SK-N-SH (cell line): ENCODE measurements at regions not wholly inside any gene's neighbourhood (a gene's known extent, or its start where the extent isn't known, plus 50 kb on each side); places are given as distances from the start of the nearest gene placed in this dataset.

Experiments
- USF1 ChIP-seq: IDR thresholded peaks from 2 replicates; pipeline ENCODE4 v1.4.0; 2012; ENCODE audit warnings: low read depth, borderline replicate concordance
- TF ChIP-seq, protein P1 (sequence below): fragments of 200-600 bp; sonication (generic); IDR thresholded peaks from 2 replicates; pipeline ENCODE4 v1.6.1; 2017; ENCODE audit warnings: antibody characterized with exemption, mild to moderate bottlenecking, moderate library complexity

DNA sequence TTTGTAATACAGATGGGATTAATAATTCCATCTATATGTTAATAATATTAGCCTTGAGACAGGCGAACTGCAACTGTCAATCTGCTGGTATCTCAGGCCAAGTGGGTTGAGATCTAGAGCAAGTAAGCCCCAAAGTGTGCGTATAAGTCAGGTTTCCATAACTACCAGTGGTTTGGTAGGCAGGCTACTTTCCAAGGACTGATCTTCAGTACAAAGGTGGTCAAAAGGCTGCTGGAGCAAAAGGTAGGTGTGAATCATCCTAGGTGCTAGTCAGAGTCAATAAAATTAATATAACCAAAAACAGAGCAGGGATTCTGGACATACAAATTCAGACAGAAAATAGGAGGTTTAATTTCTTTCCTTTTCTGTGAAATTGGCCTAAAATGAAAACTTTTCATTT lies 328.0 kb downstream of the TGFB2 start:
- TF ChIP-seq, protein P1, sequence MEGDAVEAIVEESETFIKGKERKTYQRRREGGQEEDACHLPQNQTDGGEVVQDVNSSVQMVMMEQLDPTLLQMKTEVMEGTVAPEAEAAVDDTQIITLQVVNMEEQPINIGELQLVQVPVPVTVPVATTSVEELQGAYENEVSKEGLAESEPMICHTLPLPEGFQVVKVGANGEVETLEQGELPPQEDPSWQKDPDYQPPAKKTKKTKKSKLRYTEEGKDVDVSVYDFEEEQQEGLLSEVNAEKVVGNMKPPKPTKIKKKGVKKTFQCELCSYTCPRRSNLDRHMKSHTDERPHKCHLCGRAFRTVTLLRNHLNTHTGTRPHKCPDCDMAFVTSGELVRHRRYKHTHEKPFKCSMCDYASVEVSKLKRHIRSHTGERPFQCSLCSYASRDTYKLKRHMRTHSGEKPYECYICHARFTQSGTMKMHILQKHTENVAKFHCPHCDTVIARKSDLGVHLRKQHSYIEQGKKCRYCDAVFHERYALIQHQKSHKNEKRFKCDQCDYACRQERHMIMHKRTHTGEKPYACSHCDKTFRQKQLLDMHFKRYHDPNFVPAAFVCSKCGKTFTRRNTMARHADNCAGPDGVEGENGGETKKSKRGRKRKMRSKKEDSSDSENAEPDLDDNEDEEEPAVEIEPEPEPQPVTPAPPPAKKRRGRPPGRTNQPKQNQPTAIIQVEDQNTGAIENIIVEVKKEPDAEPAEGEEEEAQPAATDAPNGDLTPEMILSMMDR, result no peak
- no peak for TF ChIP-seq USF1
